Fibroblast of lung (primary cell): ENCODE measurements at regions not wholly inside any gene's neighbourhood (a gene's known extent, or its start where the extent isn't known, plus 50 kb on each side); places are given as distances from the start of the nearest gene placed in this dataset.

Source experiments
- DNase-seq, 2 donors: peaks; one replicate each; pipeline versions ENCODE4 v3.0.0 to v3.0.0-alpha.2; 2010; ENCODE audit warnings: low read depth in 2 of 2
- H2AFZ ChIP-seq: 2 replicates; pipeline ENCODE4 v1.5.1; 2012; ENCODE audit warnings: low read length, control low read depth, inconsistent platforms
- H3K27ac ChIP-seq: 2 replicates; pipeline ENCODE4 v1.5.1; 2011; ENCODE audit warnings: low read length, control low read depth; ENCODE audit not compliant: insufficient read depth
- H3K27me3 ChIP-seq: 2 replicates; pipeline ENCODE4 v1.5.1; 2011; ENCODE audit warnings: mild to moderate bottlenecking, low read length; ENCODE audit not compliant: control insufficient read depth, insufficient read depth
- H3K36me3 ChIP-seq: 2 replicates; pipeline ENCODE4 v1.5.1; 2011; ENCODE audit warnings: low read length; ENCODE audit not compliant: control insufficient read depth, insufficient read depth
- H3K4me1 ChIP-seq: 2 replicates; pipeline ENCODE4 v1.5.1; 2011; ENCODE audit warnings: low read length; ENCODE audit not compliant: control insufficient read depth, insufficient read depth; ENCODE audit errors: extremely low read depth
- H3K4me2 ChIP-seq: 2 replicates; pipeline ENCODE4 v1.5.1; 2011; ENCODE audit warnings: low read length, control low read depth; ENCODE audit not compliant: insufficient read depth; ENCODE audit errors: extremely low read depth
- H3K4me3 ChIP-seq, 4 experiments: fragments of 200-600 bp in 1 of 4; sonication (generic) in 1 of 4; replicated peaks in 1 of 4; 2 replicates each; pipeline ENCODE4 v1.5.1; 2011 to 2016; ENCODE audit warnings: low read length in 4 of 4, low read depth in 3 of 4, mild to moderate bottlenecking in 3 of 4, control low read depth in 2 of 4, inconsistent platforms in 1 of 4, mixed read lengths in 1 of 4; ENCODE audit not compliant: insufficient read depth in 1 of 4; ENCODE audit errors: control extremely low read depth in 1 of 4
- H3K79me2 ChIP-seq: 2 replicates; pipeline ENCODE4 v1.5.1; 2012; ENCODE audit warnings: mild to moderate bottlenecking, low read length, inconsistent platforms; ENCODE audit not compliant: control insufficient read depth, insufficient read depth
- H3K9ac ChIP-seq: 2 replicates; pipeline ENCODE4 v1.5.1; 2011; ENCODE audit warnings: mild to moderate bottlenecking, low read length, control low read depth; ENCODE audit not compliant: insufficient read depth
- H3K9me3 ChIP-seq: 2 replicates; pipeline ENCODE4 v1.5.1; 2012; ENCODE audit warnings: low read depth, low read length; ENCODE audit not compliant: control insufficient read depth, insufficient read depth
- H4K20me1 ChIP-seq: 2 replicates; pipeline ENCODE4 v1.5.1; 2011; ENCODE audit warnings: low read length; ENCODE audit not compliant: control insufficient read depth, insufficient read depth; ENCODE audit errors: extremely low read depth
- EZH2 ChIP-seq: IDR thresholded peaks from 2 replicates; pipeline ENCODE4 v1.5.1; 2012; ENCODE audit warnings: low read length, control low read depth, mild to moderate bottlenecking; ENCODE audit errors: missing control alignments
- TF ChIP-seq, protein P1 (sequence below), 2 donors: IDR thresholded peaks in 1 of 2; conservative IDR thresholded peaks in 1 of 2; 1 replicate in 1 of 2; 2 replicates in 1 of 2; pipeline ENCODE4 v1.5.1; 2011 to 2012; ENCODE audit warnings: low read length in 2 of 2, control low read depth in 1 of 2, inconsistent platforms in 1 of 2, low read depth in 1 of 2, mild to moderate bottlenecking in 1 of 2

DNA sequence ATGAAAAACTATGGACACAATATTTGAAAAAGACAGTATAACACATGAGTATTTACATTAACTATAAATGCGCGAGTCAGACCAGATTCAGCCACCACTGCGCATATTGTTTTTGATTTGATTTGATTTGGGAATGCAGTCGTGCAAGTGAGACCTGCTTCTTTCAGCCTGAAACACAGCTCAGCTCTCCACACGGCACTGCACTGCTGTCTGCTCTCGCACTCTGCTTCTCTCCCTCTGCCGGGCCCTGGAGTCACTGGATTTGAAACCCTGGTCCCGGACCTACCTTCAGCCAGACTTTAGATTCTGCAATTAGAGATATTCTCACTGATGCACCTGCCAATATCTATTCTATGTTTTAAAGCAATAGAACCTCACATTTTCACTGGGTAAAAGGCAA is 143.9 kb upstream of the TMEM132C start:
- no peaks in the 10 kb centered on the region for H4K20me1 ChIP-seq
- no peaks in the 10 kb centered on the region for H3K79me2 ChIP-seq
- no peaks in the 10 kb centered on the region for H3K4me1 ChIP-seq
- no peak overlapping the region for H3K27ac ChIP-seq
- TF ChIP-seq EZH2, result no peak
- TF ChIP-seq, protein P1, sequence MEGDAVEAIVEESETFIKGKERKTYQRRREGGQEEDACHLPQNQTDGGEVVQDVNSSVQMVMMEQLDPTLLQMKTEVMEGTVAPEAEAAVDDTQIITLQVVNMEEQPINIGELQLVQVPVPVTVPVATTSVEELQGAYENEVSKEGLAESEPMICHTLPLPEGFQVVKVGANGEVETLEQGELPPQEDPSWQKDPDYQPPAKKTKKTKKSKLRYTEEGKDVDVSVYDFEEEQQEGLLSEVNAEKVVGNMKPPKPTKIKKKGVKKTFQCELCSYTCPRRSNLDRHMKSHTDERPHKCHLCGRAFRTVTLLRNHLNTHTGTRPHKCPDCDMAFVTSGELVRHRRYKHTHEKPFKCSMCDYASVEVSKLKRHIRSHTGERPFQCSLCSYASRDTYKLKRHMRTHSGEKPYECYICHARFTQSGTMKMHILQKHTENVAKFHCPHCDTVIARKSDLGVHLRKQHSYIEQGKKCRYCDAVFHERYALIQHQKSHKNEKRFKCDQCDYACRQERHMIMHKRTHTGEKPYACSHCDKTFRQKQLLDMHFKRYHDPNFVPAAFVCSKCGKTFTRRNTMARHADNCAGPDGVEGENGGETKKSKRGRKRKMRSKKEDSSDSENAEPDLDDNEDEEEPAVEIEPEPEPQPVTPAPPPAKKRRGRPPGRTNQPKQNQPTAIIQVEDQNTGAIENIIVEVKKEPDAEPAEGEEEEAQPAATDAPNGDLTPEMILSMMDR (conservative IDR thresholded peaks at IDR 0.05 in 1 of 2, IDR thresholded peaks at IDR 0.05 in 1 of 2; ENCODE audit: low read depth in 1 of 2, low read length in 2 of 2), result no peak
- H3K9me3 ChIP-seq, result peaks cover 6% of the 10 kb centered on the region
- no peak for DNase-seq
- no peak overlapping the region for H2AFZ ChIP-seq
- no peak overlapping the region for H3K4me2 ChIP-seq
- no peaks in the 10 kb centered on the region for H3K27me3 ChIP-seq
- no peak overlapping the region for H3K4me3 ChIP-seq
- no peaks in the 10 kb centered on the region for H3K36me3 ChIP-seq
- no peak overlapping the region for H3K9ac ChIP-seq

DNA sequence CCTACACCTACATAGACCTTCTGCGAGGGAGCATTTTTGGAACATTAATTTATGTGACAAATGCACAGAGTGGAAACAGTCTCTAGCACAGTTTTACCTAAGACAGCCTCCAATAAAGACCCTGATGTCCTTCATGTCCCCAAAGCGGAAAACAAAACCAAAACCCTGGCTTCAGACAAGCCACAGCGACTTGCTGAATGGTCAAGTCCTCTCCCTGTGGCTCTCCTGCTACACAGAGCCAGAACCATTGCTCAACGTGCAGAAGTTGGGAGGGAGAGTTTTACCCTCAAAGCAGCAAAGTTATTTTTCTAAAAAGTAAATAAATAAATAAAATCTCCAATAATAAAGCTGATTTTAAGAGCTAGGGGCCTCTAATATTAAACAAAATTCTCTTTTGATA is 135.0 kb upstream of the TMEM132C start:
- Histone ChIP-seq H3K9me3 (no peaks in the 10 kb centered on the region), H3K4me3 (no peak overlapping the region), H3K9ac (no peak overlapping the region), H2AFZ (no peak overlapping the region), H3K27ac (no peak overlapping the region), H3K4me2 (no peak overlapping the region), H3K79me2 (no peaks in the 10 kb centered on the region), H4K20me1 (no peaks in the 10 kb centered on the region), H3K36me3 (no peaks in the 10 kb centered on the region), H3K27me3 (no peaks in the 10 kb centered on the region), H3K4me1 (no peaks in the 10 kb centered on the region)
- DNase-seq, result no peak
- TF ChIP-seq, protein P1 (conservative IDR thresholded peaks at IDR 0.05 in 1 of 2, IDR thresholded peaks at IDR 0.05 in 1 of 2; ENCODE audit: low read depth in 1 of 2, low read length in 2 of 2), result no peak
- no peak for TF ChIP-seq EZH2

DNA sequence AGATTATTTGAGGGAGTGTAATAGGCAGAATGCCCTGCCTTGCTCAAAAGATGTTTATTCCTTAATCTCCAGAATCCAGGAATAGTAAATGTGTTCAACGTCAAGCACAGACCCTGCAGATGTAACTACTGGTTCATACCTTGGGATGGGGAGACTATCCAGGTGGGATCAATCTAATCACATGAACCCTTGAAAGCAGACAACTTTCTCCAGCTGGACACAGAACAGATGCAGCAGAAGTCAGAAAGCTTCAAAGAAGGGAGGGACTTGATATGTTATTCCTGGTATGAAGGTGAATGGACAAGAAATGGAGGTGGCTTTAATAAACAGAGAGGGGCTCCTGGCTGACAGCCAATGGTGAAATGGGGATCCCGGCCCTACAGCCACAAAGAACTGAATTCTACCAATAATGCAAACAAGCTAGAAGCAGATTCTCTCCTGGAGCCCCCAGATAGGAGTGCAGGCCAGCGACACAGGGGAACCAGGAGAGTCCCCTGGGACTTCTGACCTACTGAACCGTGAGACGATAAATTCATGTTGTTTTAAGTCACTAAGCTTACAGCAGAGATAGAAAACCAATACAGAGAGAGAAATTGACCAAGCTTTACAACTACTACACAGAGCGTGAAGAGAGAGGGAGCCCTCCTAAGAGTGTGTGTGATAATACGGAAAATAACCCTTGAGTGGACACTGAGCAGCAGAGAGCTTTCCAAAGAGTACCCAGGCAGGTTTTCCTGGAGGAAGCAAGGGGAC is 133.5 kb upstream of the TMEM132C start:
- H3K9me3 ChIP-seq, result no peaks in the 10 kb centered on the region
- H4K20me1 ChIP-seq, result no peaks in the 10 kb centered on the region
- no peaks in the 10 kb centered on the region for H3K4me1 ChIP-seq
- H3K27me3 ChIP-seq, result no peaks in the 10 kb centered on the region
- DNase-seq, result no peak
- no peak overlapping the region for H3K27ac ChIP-seq
- H3K9ac ChIP-seq, result no peak overlapping the region
- no peaks in the 10 kb centered on the region for H3K79me2 ChIP-seq
- no peak overlapping the region for H3K4me2 ChIP-seq
- TF ChIP-seq, protein P1 (conservative IDR thresholded peaks at IDR 0.05 in 1 of 2, IDR thresholded peaks at IDR 0.05 in 1 of 2; ENCODE audit: low read depth in 1 of 2, low read length in 2 of 2), result no peak
- TF ChIP-seq EZH2, result no peak
- H2AFZ ChIP-seq, result no peak overlapping the region
- no peaks in the 10 kb centered on the region for H3K36me3 ChIP-seq
- H3K4me3 ChIP-seq, result no peak overlapping the region
